B cell (primary cell): ENCODE measurements at regions not wholly inside any gene's neighbourhood (a gene's known extent, or its start where the extent isn't known, plus 50 kb on each side); places are given as distances from the start of the nearest gene placed in this dataset.

Experiments
- ATAC-seq: fragments of 200-7000 bp; cut with Tn5 transposase; one replicate; pipeline ENCODE4 v1.10.0; 2021; ENCODE audit warnings: low read depth, mild to moderate bottlenecking, moderate number of reproducible peaks, moderate library complexity
- CTCF ChIA-PET: fragments of 350-600 bp; sonication (Branson Sonifier 250); formaldehyde crosslinking; loops from one replicate; lab custom pipeline; 2021; ENCODE audit warnings: antibody characterized with exemption, inconsistent platforms; lab: Charles Lee
- POLR2A ChIA-PET: fragments of 350-600 bp; sonication (Branson Sonifier 250); formaldehyde crosslinking; loops from one replicate; lab custom pipeline; 2021; ENCODE audit warnings: antibody characterized with exemption; lab: Charles Lee
- DNase-seq: peaks from one replicate; pipeline ENCODE4 v3.0.0; 2013
- H2AFZ ChIP-seq: 2 replicates; pipeline ENCODE4 v1.6.1; 2012; ENCODE audit warnings: mild to moderate bottlenecking, low read depth, low read length; ENCODE audit not compliant: insufficient read depth, poor library complexity, severe bottlenecking
- H3K27ac ChIP-seq, 2 donors: 1 replicate in 1 of 2; 2 replicates in 1 of 2; pipeline ENCODE4 v1.5.1; 2012 to 2013; ENCODE audit warnings: low read length in 2 of 2, mild to moderate bottlenecking in 2 of 2, moderate library complexity in 1 of 2
- H3K27me3 ChIP-seq, 4 experiments: fragments of 200-600 bp in 1 of 4; sonication (generic) in 1 of 4; replicated peaks in 1 of 4; 1 replicate in 2 of 4; 2 replicates in 2 of 4; pipeline versions ENCODE4 v1.6.1 to v1.7.0; 2013 to 2016; ENCODE audit warnings: low read length in 3 of 4, mild to moderate bottlenecking in 2 of 4, mixed read lengths in 1 of 4, moderate library complexity in 1 of 4; ENCODE audit not compliant: insufficient read depth in 4 of 4, control insufficient read depth in 3 of 4; ENCODE audit errors: control extremely low read depth in 1 of 4
- H3K36me3 ChIP-seq, 2 experiments: replicated peaks in 1 of 2; 1 replicate in 1 of 2; 2 replicates in 1 of 2; pipeline versions ENCODE4 v1.6.1 to v1.7.1; 2013; ENCODE audit warnings: low read length in 1 of 2; ENCODE audit not compliant: insufficient read depth in 2 of 2, control insufficient read depth in 1 of 2; ENCODE audit errors: control extremely low read depth in 1 of 2, extremely low read depth in 1 of 2
- H3K4me1 ChIP-seq, 2 donors: fragments of 200-600 bp in 1 of 2; sonication (generic) in 1 of 2; 1 replicate in 1 of 2; 2 replicates in 1 of 2; pipeline versions ENCODE4 v1.5.1 to v1.6.1; 2013 to 2017; ENCODE audit warnings: low read length in 2 of 2; ENCODE audit not compliant: control insufficient read depth in 2 of 2, insufficient read depth in 2 of 2
- H3K4me2 ChIP-seq: replicated peaks from 2 replicates; pipeline ENCODE3; 2012; ENCODE audit warnings: mild to moderate bottlenecking, low read depth, low read length; ENCODE audit not compliant: poor library complexity, severe bottlenecking
- H3K4me3 ChIP-seq, 5 experiments: fragments of 200-600 bp in 1 of 5; sonication (generic) in 1 of 5; 1 replicate in 3 of 5; 2 replicates in 2 of 5; pipeline versions ENCODE4 v1.5.1 to v1.7.0; 2011 to 2016; ENCODE audit warnings: low read length in 4 of 5, mild to moderate bottlenecking in 4 of 5, low read depth in 2 of 5, control low read depth in 1 of 5, moderate library complexity in 1 of 5; ENCODE audit not compliant: insufficient read depth in 1 of 5; ENCODE audit errors: control extremely low read depth in 1 of 5, extremely low read depth in 1 of 5
- H3K79me2 ChIP-seq: fragments of 200-600 bp; sonication (generic); one replicate; pipeline ENCODE4 v1.6.0; 2016; ENCODE audit warnings: low read length; ENCODE audit not compliant: control insufficient read depth, insufficient read depth
- H3K9ac ChIP-seq: fragments of 200-600 bp; sonication (generic); 2 replicates; pipeline ENCODE4 v1.6.1; 2017; ENCODE audit warnings: mild to moderate bottlenecking, low read length, moderate library complexity
- H3K9me3 ChIP-seq, 3 donors: one replicate each; pipeline versions ENCODE4 v1.6.1 to v1.7.1; 2013; ENCODE audit warnings: low read length in 2 of 3; ENCODE audit not compliant: control insufficient read depth in 2 of 3, insufficient read depth in 1 of 3; ENCODE audit errors: control extremely low read depth in 1 of 3
- H4K20me1 ChIP-seq: 2 replicates; pipeline ENCODE4 v1.6.0; 2012; ENCODE audit warnings: mild to moderate bottlenecking, low read length; ENCODE audit not compliant: insufficient read depth, control insufficient read depth, poor library complexity, severe bottlenecking
- H3K27ac Mint-ChIP-seq: one replicate; pipeline ENCODE4 v1.8.0; 2021; ENCODE audit warnings: mixed read lengths
- H3K27me3 Mint-ChIP-seq: one replicate; pipeline ENCODE4 v1.8.0; 2021; ENCODE audit warnings: mixed read lengths
- H3K4me1 Mint-ChIP-seq: one replicate; pipeline ENCODE4 v1.8.0; 2021; ENCODE audit warnings: mixed read lengths
- H3K4me3 Mint-ChIP-seq: one replicate; pipeline ENCODE4 v1.8.0; 2021; ENCODE audit warnings: mixed read lengths
- H3K9me3 Mint-ChIP-seq: one replicate; pipeline ENCODE4 v1.8.0; 2022; ENCODE audit warnings: mixed read lengths; ENCODE audit not compliant: insufficient read depth
- CTCF ChIP-seq: fragments of 200-600 bp; IDR thresholded peaks from one replicate; pipeline ENCODE4 v1.8.0; 2022; ENCODE audit warnings: antibody characterized with exemption, mild to moderate bottlenecking
- EZH2 ChIP-seq: IDR thresholded peaks from 2 replicates; pipeline ENCODE4 v1.6.1; 2012; ENCODE audit warnings: borderline replicate concordance, low read depth, mild to moderate bottlenecking, moderate library complexity, low read length; ENCODE audit not compliant: insufficient read depth, poor library complexity, severe bottlenecking
- WGBS: methylation state at CpG from one replicate; pipeline ENCODE4 v1.1.5; 2013; ENCODE audit warnings: missing lambda C conversion rate; ENCODE audit not compliant: insufficient coverage; 5-methylcytosine and 5-hydroxymethylcytosine counted together
- intact Hi-C: fragments of 100-400 bp; cut with micrococcal nuclease; formaldehyde crosslinking; loops from one replicate; pipeline ENCODE4 v1.10.0; 2022

- no peak overlapping the region for H3K4me3 Mint-ChIP-seq
- no peak overlapping the region for H3K27ac Mint-ChIP-seq
Observed at GRCh38 chr9:97767891-97768290, 70.8 kb upstream of the XPA start.

GRCh38 chr9:97768746-97769145 is 71.6 kb upstream of the XPA start:
- no peak overlapping the region for H3K4me3 ChIP-seq
- no peaks in the 10 kb centered on the region for H4K20me1 ChIP-seq
- WGBS: 97% methylated on average over 5 of the region's 7 CpGs
- H3K27me3 Mint-ChIP-seq: peaks cover 37% of the 10 kb centered on the region
- peaks cover 0 to 3% (median 0%) of the 10 kb centered on the region in 3 donors for H3K9me3 ChIP-seq
- no peak overlapping the region for H2AFZ ChIP-seq
- ATAC-seq (no peak), DNase-seq (no peak)
- no peaks in the 10 kb centered on the region for H3K4me1 ChIP-seq
- no peak overlapping the region for H3K4me3 Mint-ChIP-seq
- no peak overlapping the region for H3K27ac ChIP-seq
- no peaks in the 10 kb centered on the region for H3K9me3 Mint-ChIP-seq
- H3K79me2 ChIP-seq: no peaks in the 10 kb centered on the region
- H3K27me3 ChIP-seq: peaks cover 0 to 8% (median 1%) of the 10 kb centered on the region in 4 experiments
- intact Hi-C loops: no loop called here
- no peak for TF ChIP-seq CTCF
- no peak for TF ChIP-seq EZH2
- CTCF ChIA-PET: no interaction called here
- H3K4me1 Mint-ChIP-seq: no peaks in the 10 kb centered on the region
- H3K4me2 ChIP-seq: no peak overlapping the region
- no peak overlapping the region for H3K9ac ChIP-seq
- H3K36me3 ChIP-seq: no peaks in the 10 kb centered on the region
- POLR2A ChIA-PET: no interaction called here
- H3K27ac Mint-ChIP-seq: no peak overlapping the region

More at GRCh38 chr9:97767891-97768290, 70.8 kb upstream of the XPA start:
- ATAC-seq (no peak), DNase-seq (no peak)
- ChIA-PET CTCF (interaction anchor here (0.7 kb wide), 1 partner anchor 596 kb away, joined by 4 read pairs; no protein-coding TSS in a partner anchor), POLR2A (no interaction called here)
- Histone ChIP-seq H3K27me3 (peaks cover 0 to 14% (median 3%) of the 10 kb centered on the region in 4 experiments), H3K36me3 (no peaks in the 10 kb centered on the region), H4K20me1 (no peaks in the 10 kb centered on the region), H2AFZ (no peak overlapping the region), H3K4me3 (no peak overlapping the region), H3K4me2 (no peak overlapping the region), H3K27ac (no peak overlapping the region), H3K4me1 (no peaks in the 10 kb centered on the region), H3K9me3 (peaks cover 0 to 3% (median 0%) of the 10 kb centered on the region in 3 donors), H3K9ac (no peak overlapping the region), H3K79me2 (no peaks in the 10 kb centered on the region)
- Mint-ChIP-seq H3K27me3 (peaks cover 38% of the 10 kb centered on the region), H3K9me3 (no peaks in the 10 kb centered on the region), H3K4me1 (no peaks in the 10 kb centered on the region)
- TF ChIP-seq CTCF: no peak
- TF ChIP-seq EZH2: no peak
- intact Hi-C loops: no loop called here
- 100% methylated on average over 1 of the region's 2 CpGs for WGBS
